ENCODE measurements at regions not wholly inside any gene's neighbourhood (a gene's known extent, or its start where the extent isn't known, plus 50 kb on each side); places are given as distances from the start of the nearest gene placed in this dataset.

GRCh38 chr1:96962751-96963211, 241.2 kb downstream of the PTBP2 start:
- no peaks in the 10 kb centered on the region for H3K9me3 ChIP-seq
- no peak for DNase-seq (ENCODE audit: low spot score)
- TF ChIP-seq, protein P1, sequence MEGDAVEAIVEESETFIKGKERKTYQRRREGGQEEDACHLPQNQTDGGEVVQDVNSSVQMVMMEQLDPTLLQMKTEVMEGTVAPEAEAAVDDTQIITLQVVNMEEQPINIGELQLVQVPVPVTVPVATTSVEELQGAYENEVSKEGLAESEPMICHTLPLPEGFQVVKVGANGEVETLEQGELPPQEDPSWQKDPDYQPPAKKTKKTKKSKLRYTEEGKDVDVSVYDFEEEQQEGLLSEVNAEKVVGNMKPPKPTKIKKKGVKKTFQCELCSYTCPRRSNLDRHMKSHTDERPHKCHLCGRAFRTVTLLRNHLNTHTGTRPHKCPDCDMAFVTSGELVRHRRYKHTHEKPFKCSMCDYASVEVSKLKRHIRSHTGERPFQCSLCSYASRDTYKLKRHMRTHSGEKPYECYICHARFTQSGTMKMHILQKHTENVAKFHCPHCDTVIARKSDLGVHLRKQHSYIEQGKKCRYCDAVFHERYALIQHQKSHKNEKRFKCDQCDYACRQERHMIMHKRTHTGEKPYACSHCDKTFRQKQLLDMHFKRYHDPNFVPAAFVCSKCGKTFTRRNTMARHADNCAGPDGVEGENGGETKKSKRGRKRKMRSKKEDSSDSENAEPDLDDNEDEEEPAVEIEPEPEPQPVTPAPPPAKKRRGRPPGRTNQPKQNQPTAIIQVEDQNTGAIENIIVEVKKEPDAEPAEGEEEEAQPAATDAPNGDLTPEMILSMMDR (IDR thresholded peaks at IDR 0.05) = no peak
- no peaks in the 10 kb centered on the region for H3K36me3 ChIP-seq
- no peak overlapping the region for H3K27ac ChIP-seq
- ATAC-seq (ENCODE audit: insufficient number of reproducible peaks, low FRiP score, low read depth) = no peak
- no peak overlapping the region for H3K4me3 ChIP-seq
- H3K27me3 ChIP-seq (replicated peaks; ENCODE audit: insufficient read depth) = no peaks in the 10 kb centered on the region
- H3K4me1 ChIP-seq (ENCODE audit: control insufficient read depth in 1 of 2, low read depth in 2 of 2) = peaks cover 0 to 18% of the 10 kb centered on the region in 2 donors

- Histone ChIP-seq H3K27ac (no peak overlapping the region), H3K4me1 (ENCODE audit: control insufficient read depth in 1 of 2, low read depth in 2 of 2) (peaks cover 0 to 18% of the 10 kb centered on the region in 2 donors), H3K27me3 (replicated peaks; ENCODE audit: insufficient read depth) (no peaks in the 10 kb centered on the region), H3K9me3 (no peaks in the 10 kb centered on the region), H3K4me3 (no peak overlapping the region), H3K36me3 (no peaks in the 10 kb centered on the region)
- no peak for DNase-seq (ENCODE audit: low spot score)
- no peak for ATAC-seq (ENCODE audit: insufficient number of reproducible peaks, low FRiP score, low read depth)
- TF ChIP-seq, protein P1 (IDR thresholded peaks at IDR 0.05) = no peak
Observed at GRCh38 chr1:96964761-96965160, 243.2 kb downstream of the PTBP2 start.

DNA sequence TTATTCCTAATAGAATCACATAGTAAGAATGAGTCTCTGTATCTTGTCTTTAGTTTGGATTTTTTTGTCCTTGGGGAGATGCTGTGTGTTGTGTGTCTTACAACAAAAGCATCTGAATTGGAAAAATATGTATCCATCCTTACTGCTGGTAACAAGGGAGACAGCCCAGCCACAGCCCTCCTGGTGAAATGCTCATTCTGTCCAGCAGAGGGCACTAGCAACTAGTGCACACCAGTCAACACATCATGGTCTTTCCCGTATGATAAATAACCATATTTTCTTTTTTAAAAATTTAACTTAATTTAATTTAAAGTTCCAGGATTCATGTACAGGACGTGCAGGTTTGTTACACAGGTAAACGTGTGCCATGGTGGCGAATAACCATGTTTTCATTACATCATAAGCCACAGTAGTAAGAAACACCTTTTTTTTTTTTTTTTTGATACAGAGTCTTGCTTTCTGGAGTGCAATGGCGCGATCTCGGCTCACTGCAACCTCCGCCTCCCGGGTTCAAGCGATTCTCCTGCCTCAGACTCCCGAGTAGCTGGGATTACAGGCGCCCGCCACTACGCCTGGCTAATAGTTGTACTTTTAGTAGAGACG, 245.1 kb downstream of the PTBP2 start:
- Histone ChIP-seq H3K36me3 (no peaks in the 10 kb centered on the region), H3K4me3 (no peak overlapping the region), H3K9me3 (no peaks in the 10 kb centered on the region), H3K27me3 (replicated peaks; ENCODE audit: insufficient read depth) (no peaks in the 10 kb centered on the region), H3K27ac (no peak overlapping the region), H3K4me1 (ENCODE audit: control insufficient read depth in 1 of 2, low read depth in 2 of 2) (peaks cover 0 to 18% of the 10 kb centered on the region in 2 donors)
- TF ChIP-seq, protein P1 (IDR thresholded peaks at IDR 0.05) = peak; percentile 91
- ATAC-seq (ENCODE audit: insufficient number of reproducible peaks, low FRiP score, low read depth) (no peak), DNase-seq (ENCODE audit: low spot score) (peak; percentile 11)

DNA sequence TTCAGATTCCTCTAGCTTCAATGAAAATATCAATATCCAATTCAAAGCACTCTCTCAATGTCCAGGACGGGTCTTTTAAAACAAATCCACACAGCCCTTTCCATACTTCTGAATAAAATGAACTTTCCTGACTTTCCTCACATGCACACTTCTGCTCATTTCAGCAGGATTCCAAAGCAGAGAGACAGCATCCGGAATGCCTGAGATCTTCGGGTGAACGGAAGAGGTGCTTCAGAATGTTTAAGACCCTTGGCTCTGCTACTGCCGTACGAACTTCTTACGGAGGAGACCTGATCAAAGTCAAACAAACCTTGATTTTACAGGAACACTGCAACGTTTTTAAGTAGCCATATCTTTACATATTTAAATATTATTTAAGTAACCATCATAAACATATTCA, 245.7 kb downstream of the PTBP2 start:
- no peaks in the 10 kb centered on the region for H3K36me3 ChIP-seq
- peaks cover 0 to 13% of the 10 kb centered on the region in 2 donors for H3K4me1 ChIP-seq (ENCODE audit: control insufficient read depth in 1 of 2, low read depth in 2 of 2)
- no peak overlapping the region for H3K27ac ChIP-seq
- H3K4me3 ChIP-seq = no peak overlapping the region
- H3K27me3 ChIP-seq (replicated peaks; ENCODE audit: insufficient read depth) = no peaks in the 10 kb centered on the region
- DNase-seq (ENCODE audit: low spot score) (no peak), ATAC-seq (ENCODE audit: insufficient number of reproducible peaks, low FRiP score, low read depth) (no peak)
- no peaks in the 10 kb centered on the region for H3K9me3 ChIP-seq
- TF ChIP-seq, protein P1 (IDR thresholded peaks at IDR 0.05) = no peak

GRCh38 chr1:96968541-96968940, 247.0 kb downstream of the PTBP2 start:
- TF ChIP-seq, protein P1 (IDR thresholded peaks at IDR 0.05) = no peak
- no peak for DNase-seq (ENCODE audit: low spot score)
- no peak for ATAC-seq (ENCODE audit: insufficient number of reproducible peaks, low FRiP score, low read depth)
- no peaks in the 10 kb centered on the region for H3K36me3 ChIP-seq
- no peaks in the 10 kb centered on the region for H3K27me3 ChIP-seq (replicated peaks; ENCODE audit: insufficient read depth)
- no peak overlapping the region for H3K4me3 ChIP-seq
- H3K4me1 ChIP-seq (ENCODE audit: control insufficient read depth in 1 of 2, low read depth in 2 of 2) = peaks cover 0 to 1% of the 10 kb centered on the region in 2 donors
- H3K27ac ChIP-seq = no peak overlapping the region
- H3K9me3 ChIP-seq = no peaks in the 10 kb centered on the region

Data from thoracic aorta (tissue), 2 donors.